K562 (cell line): ENCODE measurements at regions not wholly inside any gene's neighbourhood (a gene's known extent, or its start where the extent isn't known, plus 50 kb on each side); places are given as distances from the start of the nearest gene placed in this dataset.

Experiments used
- ATAC-seq: fragments of 200-7000 bp; cut with Tn5 transposase; 3 replicates; pipeline ENCODE4 v1.9.1; 2020; ENCODE audit warnings: moderate library complexity
- BruUV-seq: library from RNA; stranded (reverse); fragments of 400-500 nt; replicated peaks from 2 replicates; lab custom pipeline; 2021; lab: Mats Ljungman, UMichigan
- CTCF ChIA-PET: fragments of 300-600 bp; formaldehyde crosslinking; extraction: SDS; loops from one replicate; lab custom pipeline; 2021; ENCODE audit warnings: low intra/inter-chr PET ratio; lab: Yijun Ruan, JAX
- POLR2A ChIA-PET: fragments of 300-600, 350-650 bp; sonication (Branson Sonifier 250); formaldehyde crosslinking; extraction: SDS; loops from one replicate; lab custom pipeline; 2021; ENCODE audit warnings: antibody characterized with exemption, inconsistent platforms; lab: Yijun Ruan, JAX
- DNase-seq, 4 experiments: peaks; one replicate each; pipeline versions ENCODE4 v3.0.0 to v3.0.0-alpha.2; 2011 to 2018; ENCODE audit warnings: low spot score in 3 of 4, mixed read lengths in 3 of 4; ENCODE audit errors: extremely low read depth in 1 of 4
- FAIRE-seq: peaks from 2 replicates; lab custom pipeline; 2011; peaks lifted over from hg19 to GRCh38; lab: Jason Lieb, UNC
- H2AFZ ChIP-seq: 2 replicates; pipeline ENCODE4 v1.6.0; 2011; ENCODE audit warnings: low read depth, low read length, control low read depth, inconsistent platforms
- H3K27ac ChIP-seq: fragments of 200-600 bp; 3 replicates; pipeline ENCODE4 v1.8.0; 2011; ENCODE audit warnings: low read depth, mild to moderate bottlenecking, control low read depth, inconsistent platforms, low read length, moderate library complexity, mixed read lengths; ENCODE audit errors: extremely low read depth
- H3K27me3 ChIP-seq, 2 experiments: fragments of 300-600 bp in 1 of 2; 2 replicates in 1 of 2; 3 replicates in 1 of 2; pipeline versions ENCODE4 v1.6.0 to v1.8.0; 2011; ENCODE audit warnings: inconsistent platforms in 2 of 2, low read length in 2 of 2, mild to moderate bottlenecking in 1 of 2, mixed read lengths in 1 of 2, moderate library complexity in 1 of 2; ENCODE audit not compliant: control insufficient read depth in 2 of 2, insufficient read depth in 2 of 2
- H3K36me3 ChIP-seq: fragments of 300-600 bp; 3 replicates; pipeline ENCODE4 v1.8.0; 2011; ENCODE audit warnings: mild to moderate bottlenecking, low read length, inconsistent platforms; ENCODE audit not compliant: control insufficient read depth, insufficient read depth
- H3K4me1 ChIP-seq, 2 experiments: fragments of 200-600 bp in 1 of 2; replicated peaks in 1 of 2; 2 replicates in 1 of 2; 3 replicates in 1 of 2; pipeline versions ENCODE4 v1.5.1 to v1.8.0; 2011; ENCODE audit warnings: inconsistent platforms in 2 of 2, low read length in 2 of 2, mild to moderate bottlenecking in 1 of 2, mixed read lengths in 1 of 2, moderate library complexity in 1 of 2; ENCODE audit not compliant: control insufficient read depth in 2 of 2, insufficient read depth in 2 of 2
- H3K4me2 ChIP-seq: 2 replicates; pipeline ENCODE4 v1.6.1; 2011; ENCODE audit warnings: low read length, control low read depth, inconsistent platforms, mixed read lengths; ENCODE audit not compliant: insufficient read depth
- H3K4me3 ChIP-seq: fragments of 200-600 bp; sonication (generic), shearing (Covaris generic); 2 replicates; pipeline ENCODE4 v1.5.1; 2016; ENCODE audit warnings: control low read depth, inconsistent platforms
- H3K79me2 ChIP-seq: fragments of 200-600 bp; 3 replicates; pipeline ENCODE4 v1.8.0; 2011; ENCODE audit warnings: low read length, inconsistent platforms; ENCODE audit not compliant: control insufficient read depth, insufficient read depth
- H3K9ac ChIP-seq, 2 experiments: 2 replicates each; pipeline versions ENCODE4 v1.6.0 to v1.6.1; 2011; ENCODE audit warnings: low read depth in 2 of 2, low read length in 2 of 2, control low read depth in 1 of 2, inconsistent platforms in 1 of 2, mild to moderate bottlenecking in 1 of 2, mixed read lengths in 1 of 2; ENCODE audit not compliant: insufficient read depth in 1 of 2
- H3K9me1 ChIP-seq: one replicate; pipeline ENCODE4 v1.6.0; 2011; ENCODE audit warnings: inconsistent platforms, mild to moderate bottlenecking, low read length, moderate library complexity; ENCODE audit not compliant: control insufficient read depth, insufficient read depth
- H3K9me3 ChIP-seq: replicated peaks from 2 replicates; pipeline ENCODE4 v1.5.1; 2011; ENCODE audit warnings: low read depth, low read length, inconsistent platforms; ENCODE audit not compliant: control insufficient read depth, insufficient read depth
- H4K20me1 ChIP-seq: replicated peaks from 2 replicates; pipeline ENCODE4 v1.6.1; 2011; ENCODE audit warnings: low read length, inconsistent platforms, mixed read lengths; ENCODE audit not compliant: control insufficient read depth, insufficient read depth
- C11orf30 ChIP-seq: fragments of 450-650 bp; IDR thresholded peaks from 2 replicates; pipeline ENCODE4 v1.6.1; 2016; ENCODE audit warnings: low read depth, mild to moderate bottlenecking
- CREM ChIP-seq: IDR thresholded peaks from 2 replicates; pipeline ENCODE4 v1.6.1; 2014; ENCODE audit warnings: antibody characterized with exemption, low read depth
- EZH2 ChIP-seq: IDR thresholded peaks from 2 replicates; pipeline ENCODE4 v1.6.1; 2012; ENCODE audit warnings: low read depth, mild to moderate bottlenecking, inconsistent platforms, low read length, borderline replicate concordance
- HDAC1 ChIP-seq, 2 experiments: fragments of 450-650 bp; IDR thresholded peaks; 2 replicates each; pipeline ENCODE4 v1.6.1; 2016 to 2017; ENCODE audit warnings: inconsistent platforms in 1 of 2, mild to moderate bottlenecking in 1 of 2, moderate library complexity in 1 of 2
- ID3 ChIP-seq, 2 experiments: fragments of 250-450 bp in 1 of 2; fragments of 450-650 bp in 1 of 2; sonication (Bioruptor Pico) in 1 of 2; IDR thresholded peaks; 2 replicates each; pipeline versions ENCODE4 v1.6.1 to v1.8.0; 2016 to 2021; ENCODE audit warnings: mild to moderate bottlenecking in 2 of 2, moderate library complexity in 2 of 2, missing compliant biosample characterization in 1 of 2, missing genetic modification characterization in 1 of 2
- MED1 ChIP-seq: sonication (generic); formaldehyde crosslinking; IDR thresholded peaks from 2 replicates; pipeline ENCODE4 v1.8.1; 2023; ENCODE audit warnings: missing genetic modification reagents, borderline replicate concordance
- MITF ChIP-seq: IDR thresholded peaks from 2 replicates; pipeline ENCODE4 v1.6.1; 2014; ENCODE audit warnings: antibody characterized with exemption
- MTA3 ChIP-seq: fragments of 450-650 bp; formaldehyde crosslinking; IDR thresholded peaks from 2 replicates; pipeline ENCODE4 v1.6.1; 2017; ENCODE audit warnings: mild to moderate bottlenecking, borderline replicate concordance
- RAD51 ChIP-seq: fragments of 450-650 bp; IDR thresholded peaks from 2 replicates; pipeline ENCODE4 v1.7.1; 2016; ENCODE audit warnings: low read depth, mild to moderate bottlenecking, borderline replicate concordance
- RUNX1 ChIP-seq: sonication (generic); IDR thresholded peaks from 2 replicates; pipeline ENCODE4 v1.6.1; 2016; ENCODE audit warnings: antibody characterized with exemption, low read depth
- SP2 ChIP-seq: IDR thresholded peaks from 2 replicates; pipeline ENCODE4 v1.6.1; 2011; ENCODE audit warnings: mild to moderate bottlenecking, low read depth, low read length, moderate library complexity; ENCODE audit not compliant: poor library complexity, severe bottlenecking; ENCODE audit errors: extremely low read depth
- SRSF7 ChIP-seq: fragments of 200-400 bp; formaldehyde crosslinking; optimal IDR thresholded peaks from 2 replicates; pipeline ENCODE3; 2017; ENCODE audit warnings: mild to moderate bottlenecking, low read depth, low read length
- TAF1 ChIP-seq: IDR thresholded peaks from 2 replicates; pipeline ENCODE4 v1.6.1; 2011; ENCODE audit warnings: mild to moderate bottlenecking, low read length, moderate library complexity; ENCODE audit not compliant: insufficient read depth, control insufficient read depth, severe bottlenecking; ENCODE audit errors: extremely low read depth
- ZBTB34 ChIP-seq: fragments of 250-450 bp; sonication (Bioruptor Pico); IDR thresholded peaks from 2 replicates; pipeline ENCODE4 v1.8.0; 2021; ENCODE audit warnings: mild to moderate bottlenecking, moderate library complexity
- ZBTB43 ChIP-seq: sonication (generic); formaldehyde crosslinking; IDR thresholded peaks from 2 replicates; pipeline ENCODE4 v1.8.0; 2023; ENCODE audit warnings: mild to moderate bottlenecking, missing genetic modification reagents
- ZNF124 ChIP-seq: sonication (generic); formaldehyde crosslinking; IDR thresholded peaks from 2 replicates; pipeline ENCODE4 v1.8.1; 2022; ENCODE audit warnings: missing genetic modification reagents
- ZNF224 ChIP-seq: sonication (generic); formaldehyde crosslinking; IDR thresholded peaks from 2 replicates; pipeline ENCODE4 v1.8.0; 2022; ENCODE audit warnings: mild to moderate bottlenecking, missing genetic modification reagents
- WGBS: fragments of 100-300 bp; shearing (Covaris generic); methylation state at CpG from one replicate; pipeline ENCODE4 v1.1.6; 2016; ENCODE audit warnings: low coverage, mixed read lengths; ENCODE audit not compliant: insufficient coverage; ENCODE audit errors: missing lambda C conversion rate; 5-methylcytosine and 5-hydroxymethylcytosine counted together
- in situ Hi-C: fragments of 300-500 bp; cut with MboI; formaldehyde crosslinking; loops from 4 replicates; pipeline ENCODE4 v1.15.0; 2018; ENCODE audit warnings: inconsistent platforms, mixed read lengths
- intact Hi-C: fragments of 100-400 bp; cut with micrococcal nuclease; formaldehyde crosslinking; loops from 2 replicates; pipeline ENCODE4 v1.14.2; 2022

- TF ChIP-seq ID3 (CRISPR knock-in tag; IDR thresholded peaks at IDR 0.05) (no peak), ID3 (tag; IDR thresholded peaks at IDR 0.05) (no peak), C11orf30 (no peak), MTA3 (no peak), SRSF7 (no peak)
- TF ChIP-seq, all 486 proteins: peak for 0
These were observed 272.6 kb downstream of the TRIML1 start (continued) for GRCh38 chr4:188411805-188412204.

GRCh38 chr4:188412499-188412898 is 273.3 kb downstream of the TRIML1 start:
- CTCF ChIA-PET, result no interaction called here
- ATAC-seq (no peak), FAIRE-seq (no peak)

More at GRCh38 chr4:188412499-188412898, 273.3 kb downstream of the TRIML1 start:
- BruUV-seq, result no TSS peak
- in situ Hi-C loops, result no loop called here
- intact Hi-C loops, result no loop called here
- Histone ChIP-seq H3K79me2 (no peaks in the 10 kb centered on the region), H3K9ac (no peak overlapping the region), H3K4me3 (no peak overlapping the region), H3K9me1 (no peaks in the 10 kb centered on the region), H3K4me1 (no peaks in the 10 kb centered on the region; a peak in 1 of 5 replicates), H3K27ac (no peak overlapping the region), H3K9me3 (no peaks in the 10 kb centered on the region), H3K36me3 (no peaks in the 10 kb centered on the region), H2AFZ (no peak overlapping the region), H3K27me3 (no peaks in the 10 kb centered on the region), H4K20me1 (no peaks in the 10 kb centered on the region), H3K4me2 (no peak overlapping the region)
- POLR2A ChIA-PET, result no interaction called here
- no peak for DNase-seq
- WGBS, result 14% methylated on average over 13 of the region's 13 CpGs
- TF ChIP-seq MITF (no peak), ZNF124 (CRISPR knock-in tag) (no peak), MED1 (no peak), SP2 (no peak), ZBTB34 (no peak), ZBTB43 (CRISPR knock-in tag) (no peak), RAD51 (no peak), ZNF224 (CRISPR knock-in tag) (no peak), EZH2 (no peak), TAF1 (no peak), CREM (no peak), RUNX1 (no peak), HDAC1 (IDR thresholded peaks at IDR 0.05) (no peak)
